Hepatocyte (in vitro differentiated cells): ENCODE measurements at regions not wholly inside any gene's neighbourhood (a gene's known extent, or its start where the extent isn't known, plus 50 kb on each side); places are given as distances from the start of the nearest gene placed in this dataset.

Experiments used
- DNase-seq: peaks from one replicate; pipeline ENCODE4 v3.0.0-alpha.2; 2016; ENCODE audit warnings: low spot score
- H2AFZ ChIP-seq: fragments of 200-600 bp; sonication (generic); 2 replicates; pipeline ENCODE4 v1.6.0; 2016; ENCODE audit warnings: antibody characterized with exemption, mild to moderate bottlenecking
- H3K27ac ChIP-seq: fragments of 200-600 bp; sonication (generic); 2 replicates; pipeline ENCODE4 v1.5.1; 2016; ENCODE audit warnings: mild to moderate bottlenecking
- H3K27me3 ChIP-seq: fragments of 200-600 bp; sonication (generic); 2 replicates; pipeline ENCODE4 v1.6.1; 2016
- H3K36me3 ChIP-seq: fragments of 200-600 bp; sonication (generic); replicated peaks from 2 replicates; pipeline ENCODE4 v1.5.1; 2016; ENCODE audit warnings: low read depth; ENCODE audit not compliant: insufficient read depth
- H3K4me1 ChIP-seq: fragments of 200-600 bp; sonication (generic); 2 replicates; pipeline ENCODE4 v1.5.1; 2016; ENCODE audit warnings: mild to moderate bottlenecking, moderate library complexity; ENCODE audit not compliant: insufficient read depth
- H3K4me2 ChIP-seq: fragments of 200-600 bp; sonication (generic); 2 replicates; pipeline ENCODE4 v1.6.0; 2016
- H3K4me3 ChIP-seq: fragments of 200-600 bp; sonication (generic); 2 replicates; pipeline ENCODE4 v1.5.1; 2016; ENCODE audit warnings: mild to moderate bottlenecking
- H3K79me2 ChIP-seq: fragments of 200-600 bp; sonication (generic); 2 replicates; pipeline ENCODE4 v1.6.0; 2017; ENCODE audit warnings: mild to moderate bottlenecking
- H3K9me2 ChIP-seq: fragments of 200-600 bp; sonication (generic); replicated peaks from 2 replicates; pipeline ENCODE4 v1.6.0; 2017; ENCODE audit warnings: mild to moderate bottlenecking; ENCODE audit not compliant: insufficient read depth
- H3K9me3 ChIP-seq: fragments of 200-600 bp; sonication (generic); 2 replicates; pipeline ENCODE4 v1.5.1; 2016; ENCODE audit warnings: low read depth, mild to moderate bottlenecking
- H4K20me1 ChIP-seq: fragments of 200-600 bp; sonication (generic); 2 replicates; pipeline ENCODE4 v1.6.0; 2016; ENCODE audit warnings: mild to moderate bottlenecking; ENCODE audit not compliant: insufficient read depth, poor library complexity, severe bottlenecking
- CTCF ChIP-seq: fragments of 200-600 bp; sonication (generic); IDR thresholded peaks from 2 replicates; pipeline ENCODE4 v1.5.1; 2016; ENCODE audit warnings: antibody characterized with exemption, mild to moderate bottlenecking; ENCODE audit not compliant: poor library complexity
- EZH2 ChIP-seq: fragments of 200-600 bp; sonication (generic); IDR thresholded peaks from 2 replicates; pipeline ENCODE4 v1.6.1; 2016; ENCODE audit warnings: antibody characterized with exemption, mild to moderate bottlenecking, borderline replicate concordance
- EZH2phosphoT487 ChIP-seq: fragments of 200-600 bp; sonication (generic); IDR thresholded peaks from one replicate; pipeline ENCODE4 v1.6.1; 2018; ENCODE audit warnings: antibody characterized with exemption, mild to moderate bottlenecking, low read depth, moderate library complexity; ENCODE audit not compliant: unreplicated experiment, severe bottlenecking
- WGBS: methylation state at CpG from one replicate; pipeline ENCODE4 v1.1.6; 2016; ENCODE audit warnings: low lambda C conversion rate; ENCODE audit errors: missing lambda C conversion rate; 5-methylcytosine and 5-hydroxymethylcytosine counted together

- no peaks in the 10 kb centered on the region for H3K4me1 ChIP-seq
- no peaks in the 10 kb centered on the region for H3K79me2 ChIP-seq
- WGBS = 81% methylated on average over 9 of the region's 9 CpGs
- H3K9me2 ChIP-seq = no peaks in the 10 kb centered on the region
- H3K27ac ChIP-seq = no peak overlapping the region
- no peak for DNase-seq
- no peaks in the 10 kb centered on the region for H4K20me1 ChIP-seq
- H3K27me3 ChIP-seq = no peaks in the 10 kb centered on the region
- no peak overlapping the region for H2AFZ ChIP-seq
- no peaks in the 10 kb centered on the region for H3K9me3 ChIP-seq
- H3K36me3 ChIP-seq = no peaks in the 10 kb centered on the region
- no peak overlapping the region for H3K4me3 ChIP-seq
- no peak overlapping the region for H3K4me2 ChIP-seq
- no peak for TF ChIP-seq EZH2phosphoT487
- TF ChIP-seq CTCF = no peak
- TF ChIP-seq EZH2 = no peak
Measured at GRCh38 chr2:12539336-12539735, 177.4 kb upstream of the TRIB2 start.

- no peak for TF ChIP-seq EZH2phosphoT487
- no peak for TF ChIP-seq EZH2
- no peak for TF ChIP-seq CTCF
- no peaks in the 10 kb centered on the region for H3K36me3 ChIP-seq
- no peaks in the 10 kb centered on the region for H3K4me1 ChIP-seq
- no peaks in the 10 kb centered on the region for H3K27me3 ChIP-seq
- H2AFZ ChIP-seq = no peak overlapping the region
- no peak for DNase-seq
- H3K4me3 ChIP-seq = no peak overlapping the region
- no peaks in the 10 kb centered on the region for H3K9me3 ChIP-seq
- H3K9me2 ChIP-seq = no peaks in the 10 kb centered on the region
- H3K79me2 ChIP-seq = no peaks in the 10 kb centered on the region
- 70% methylated on average over 10 of the region's 10 CpGs for WGBS
- no peak overlapping the region for H3K27ac ChIP-seq
- H3K4me2 ChIP-seq = no peak overlapping the region
- H4K20me1 ChIP-seq = no peaks in the 10 kb centered on the region
Measured at GRCh38 chr2:12539776-12540562, 176.8 kb upstream of the TRIB2 start.

GRCh38 chr2:12543076-12543977 lies 173.4 kb upstream of the TRIB2 start:
- WGBS = 90% methylated on average over 11 of the region's 11 CpGs
- H3K79me2 ChIP-seq = no peaks in the 10 kb centered on the region
- H2AFZ ChIP-seq = no peak overlapping the region

More at GRCh38 chr2:12543076-12543977, 173.4 kb upstream of the TRIB2 start:
- Histone ChIP-seq H3K4me2 (peak overlapping the region; percentile 28), H3K36me3 (no peaks in the 10 kb centered on the region), H3K27me3 (no peaks in the 10 kb centered on the region), H4K20me1 (no peaks in the 10 kb centered on the region), H3K4me1 (no peaks in the 10 kb centered on the region), H3K9me2 (no peaks in the 10 kb centered on the region), H3K9me3 (no peaks in the 10 kb centered on the region), H3K4me3 (no peak overlapping the region), H3K27ac (no peak overlapping the region)
- DNase-seq = no peak
- TF ChIP-seq EZH2 (no peak), CTCF (no peak), EZH2phosphoT487 (no peak)
